ENCODE measurements at regions not wholly inside any gene's neighbourhood (a gene's known extent, or its start where the extent isn't known, plus 50 kb on each side); places are given as distances from the start of the nearest gene placed in this dataset.

GRCh38 chr6:80962382-80962781 lies 790.1 kb downstream of the TENT5A start:
- Mint-ChIP-seq H3K4me3 (no peak overlapping the region), H3K4me1 (peaks cover 9% of the 10 kb centered on the region), H3K9me3 (0 out of 3 replicates have a peak, but pooled peaks cover 2% of the 10 kb centered on the region), H3K36me3 (ENCODE audit: low read depth) (peaks cover 3% of the 10 kb centered on the region; the same call in 2 of the 3 replicates), H3K27ac (no peak overlapping the region), H3K27me3 (ENCODE audit: insufficient read depth, low read depth, poor library complexity) (no peaks in the 10 kb centered on the region)
- Histone ChIP-seq H3K9me2 (ENCODE audit: insufficient read depth) (0 out of 2 replicates have a peak, but pooled peaks cover 10% of the 10 kb centered on the region), H2AFZ (no peak overlapping the region), H3F3A (replicated peaks; ENCODE audit: low read depth) (no peaks in the 10 kb centered on the region), H4K20me1 (replicated peaks; ENCODE audit: insufficient read depth) (no peaks in the 10 kb centered on the region), H3K4me3 (no peak overlapping the region), H3K4me2 (no peak overlapping the region), H3K27me3 (ENCODE audit: insufficient read depth) (no peaks in the 10 kb centered on the region), H3K36me3 (ENCODE audit: insufficient read depth) (no peaks in the 10 kb centered on the region), H3K79me2 (replicated peaks; ENCODE audit: insufficient read depth) (no peaks in the 10 kb centered on the region), H3K27ac (ENCODE audit: low read depth) (no peak overlapping the region), H3K4me1 (ENCODE audit: insufficient read depth) (0 out of 2 replicates have a peak, but pooled peaks cover 4% of the 10 kb centered on the region)
- TF ChIP-seq EZH2 (IDR thresholded peaks at IDR 0.05; ENCODE audit: low read depth, unreplicated experiment) (no peak), CTCF (conservative IDR thresholded peaks at IDR 0.05; ENCODE audit: low read depth in 2 of 2) (no peak), POLR2AphosphoS5 (IDR thresholded peaks at IDR 0.05; ENCODE audit: low read depth) (no peak), ZNF331 (CRISPR knock-in tag; IDR thresholded peaks at IDR 0.05; ENCODE audit: low read depth) (no peak), ZNF114 (CRISPR knock-in tag; IDR thresholded peaks at IDR 0.05) (no peak), JUNB (IDR thresholded peaks at IDR 0.05; ENCODE audit: unreplicated experiment) (no peak), CREB1 (CRISPR knock-in tag; IDR thresholded peaks at IDR 0.05; ENCODE audit: low read depth) (no peak), ETS1 (IDR thresholded peaks at IDR 0.05) (no peak), STAT1 (IDR thresholded peaks at IDR 0.05; ENCODE audit: unreplicated experiment) (no peak), REST (IDR thresholded peaks at IDR 0.05; ENCODE audit: unreplicated experiment) (no peak), ZNF462 (CRISPR knock-in tag; IDR thresholded peaks at IDR 0.05) (no peak), EZH2phosphoT487 (IDR thresholded peaks at IDR 0.05; ENCODE audit: unreplicated experiment) (no peak)
- no peak for DNase-seq (ENCODE audit: low spot score)
- ATAC-seq, result peak; percentile 24; the same call in 1 of the 3 replicates

Data from GM23338 (cell line).